ENCODE measurements at regions not wholly inside any gene's neighbourhood (a gene's known extent, or its start where the extent isn't known, plus 50 kb on each side); places are given as distances from the start of the nearest gene placed in this dataset.

GRCh38 chr18:42242758-42243157 is 287.7 kb downstream of the PIK3C3 start:
- TF ChIP-seq CTCF (IDR thresholded peaks at IDR 0.05) (no peak), EP300 (IDR thresholded peaks at IDR 0.05; ENCODE audit: low read depth) (no peak), POLR2A (IDR thresholded peaks at IDR 0.05) (no peak), POLR2AphosphoS5 (IDR thresholded peaks at IDR 0.05) (no peak)
